Suppressor macrophage (primary cell): ENCODE measurements at regions not wholly inside any gene's neighbourhood (a gene's known extent, or its start where the extent isn't known, plus 50 kb on each side); places are given as distances from the start of the nearest gene placed in this dataset.
"Not testable (repeated sequence)": the region's sequence is repeated elsewhere in the genome, so short reads cannot be mapped to it uniquely, and the experiment has no call there.

ENCODE experiments used
- DNase-seq, 4 experiments: peaks; one replicate each; pipeline ENCODE4 v3.0.0-alpha.2; 2020 to 2022

DNA sequence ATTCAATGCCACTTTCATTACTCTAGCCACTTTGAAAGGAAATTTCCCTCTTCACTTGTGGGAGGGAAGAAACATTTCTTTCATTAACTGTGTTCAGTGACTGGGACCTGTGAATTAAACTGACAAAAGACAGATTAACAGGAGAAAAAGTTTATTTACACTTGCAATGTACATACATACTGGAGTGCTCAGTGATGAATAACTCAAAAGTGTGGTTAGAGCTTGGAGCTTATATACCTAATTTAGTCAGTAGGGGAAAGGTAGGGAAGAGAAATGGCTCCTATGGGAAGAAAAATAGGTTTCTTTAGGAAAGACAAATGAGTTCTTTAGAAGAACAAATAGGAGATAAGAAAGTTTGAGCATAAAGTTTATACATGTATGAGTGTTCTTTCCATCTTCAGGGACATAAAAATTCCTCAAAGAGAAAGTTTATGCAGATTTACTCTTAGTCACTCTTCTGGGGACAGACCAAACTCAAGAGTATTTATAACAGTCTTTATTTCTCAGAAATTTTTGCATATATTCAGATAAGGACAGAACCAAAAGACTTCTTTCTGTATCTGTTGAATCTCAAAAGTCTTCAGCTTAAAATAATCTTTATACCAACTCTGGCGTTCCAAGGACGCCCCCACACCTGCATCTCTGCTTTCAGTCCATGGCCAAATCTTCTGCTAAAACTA lies 120.0 kb upstream of the RAI14 start:
- no peak for DNase-seq

- DNase-seq: no peak
These were observed 119.4 kb upstream of the RAI14 start for GRCh38 chr5:34536699-34537098.

GRCh38 chr5:34538026-34538672 lies 118.0 kb upstream of the RAI14 start:
- DNase-seq: peak; percentile 57 to 69 (median 60)

GRCh38 chr5:34539183-34539582 lies 116.9 kb upstream of the RAI14 start:
- no peak for DNase-seq

DNA sequence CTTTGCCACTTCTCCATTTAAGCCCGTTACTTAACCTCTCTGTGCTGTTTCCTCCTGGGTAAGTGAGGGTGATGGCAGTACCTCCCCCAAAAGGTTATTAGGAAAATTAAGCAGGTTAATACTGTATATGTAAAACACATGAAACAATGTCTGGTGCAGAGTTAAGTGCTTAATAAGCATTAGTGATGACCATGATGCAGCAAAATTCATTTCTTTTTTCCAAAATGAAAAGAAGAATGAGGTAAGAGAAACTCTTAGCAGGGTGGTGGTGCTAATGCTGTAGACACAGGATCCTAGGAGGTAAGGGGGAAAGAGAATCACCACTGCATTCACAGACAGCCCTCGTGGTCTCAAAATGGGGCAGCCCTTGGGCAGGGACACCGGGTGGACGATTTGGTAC lies 115.1 kb upstream of the RAI14 start:
- no peak for DNase-seq

DNA sequence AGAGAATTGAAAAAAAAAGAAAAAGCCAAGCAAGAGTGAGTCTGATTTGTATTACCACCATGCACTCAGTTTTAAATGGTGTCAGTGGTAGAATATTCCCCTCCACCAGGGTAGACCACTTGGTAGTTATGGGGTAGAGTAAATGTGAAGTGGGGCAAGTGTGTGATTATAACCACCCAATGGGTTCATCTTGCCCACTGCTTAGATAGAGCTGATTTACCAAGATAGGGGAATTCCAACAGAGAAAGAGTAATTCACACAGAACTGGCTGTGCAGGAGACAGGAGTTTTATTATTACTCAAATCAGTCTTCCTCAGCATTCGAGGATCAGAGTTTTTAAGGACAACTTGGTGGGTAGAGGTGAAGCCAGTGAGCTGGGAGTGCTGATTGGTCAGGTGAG lies 113.3 kb upstream of the RAI14 start:
- no peak for DNase-seq

- DNase-seq: no peak
These were observed 112.4 kb upstream of the RAI14 start for GRCh38 chr5:34543687-34544086.

- DNase-seq: no peak
These were observed 111.7 kb upstream of the RAI14 start for GRCh38 chr5:34544403-34544802.

DNA sequence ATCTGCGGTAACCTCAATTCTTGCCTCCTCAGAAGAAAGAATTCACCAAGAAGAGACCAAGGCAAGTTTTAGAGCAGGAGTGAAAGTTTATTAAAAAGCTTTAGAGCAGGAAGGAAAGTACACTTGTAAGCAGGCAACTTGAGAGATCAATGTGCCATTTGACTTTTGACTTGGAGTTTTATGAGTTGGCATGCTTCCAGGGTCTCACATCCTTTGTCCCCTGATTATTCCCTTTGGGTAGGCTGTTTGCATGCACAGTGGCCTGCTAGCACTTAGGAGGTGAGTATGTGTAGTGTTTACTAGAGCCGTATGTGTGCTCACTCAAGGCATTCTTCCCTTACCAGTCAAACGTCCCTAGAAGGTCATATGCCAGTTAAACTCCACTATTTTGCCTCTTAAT lies 111.0 kb upstream of the RAI14 start:
- no peak for DNase-seq

GRCh38 chr5:34545626-34546025 lies 110.5 kb upstream of the RAI14 start:
- peak; percentile 13 to 60 (median 49) for DNase-seq

GRCh38 chr5:34547300-34548085 lies 108.6 kb upstream of the RAI14 start:
- no peak for DNase-seq

DNA sequence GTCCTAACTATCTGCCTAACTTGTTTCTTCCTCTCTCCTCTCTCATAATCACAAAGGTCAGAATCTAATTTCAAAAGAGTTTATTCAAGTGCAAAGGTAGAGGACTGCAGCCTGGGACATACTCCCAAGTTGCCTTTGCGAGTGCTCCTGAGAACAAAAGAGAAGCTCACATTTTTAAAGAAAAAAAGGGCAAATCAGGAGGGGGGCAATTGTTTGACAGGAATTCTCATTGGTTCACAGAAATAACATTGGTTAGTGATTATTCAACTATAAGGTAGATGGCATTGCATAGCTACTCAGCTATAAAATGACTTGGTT lies 108.1 kb upstream of the RAI14 start:
- no peak for DNase-seq

DNA sequence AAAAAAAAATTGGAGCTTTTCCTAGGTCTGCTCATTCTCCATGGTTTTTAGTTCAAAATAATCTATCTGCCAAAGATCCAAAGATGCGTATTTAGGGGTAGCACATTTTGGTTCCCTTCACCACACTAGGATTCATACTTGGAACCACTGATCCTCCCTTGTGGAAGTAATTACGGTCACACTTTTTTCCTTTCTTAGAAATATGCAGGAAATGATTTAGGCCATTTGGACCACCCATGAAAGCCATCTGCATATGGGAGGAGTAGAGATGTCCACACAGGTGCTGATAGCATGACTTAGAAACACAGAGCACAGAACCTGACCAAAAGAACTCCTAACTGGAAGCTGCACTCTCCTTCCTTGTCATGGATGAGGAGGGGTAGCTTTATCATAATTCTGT lies 105.9 kb upstream of the RAI14 start:
- no peak for DNase-seq

- DNase-seq: no peak
These were observed 105.2 kb upstream of the RAI14 start for GRCh38 chr5:34550964-34551363.

DNA sequence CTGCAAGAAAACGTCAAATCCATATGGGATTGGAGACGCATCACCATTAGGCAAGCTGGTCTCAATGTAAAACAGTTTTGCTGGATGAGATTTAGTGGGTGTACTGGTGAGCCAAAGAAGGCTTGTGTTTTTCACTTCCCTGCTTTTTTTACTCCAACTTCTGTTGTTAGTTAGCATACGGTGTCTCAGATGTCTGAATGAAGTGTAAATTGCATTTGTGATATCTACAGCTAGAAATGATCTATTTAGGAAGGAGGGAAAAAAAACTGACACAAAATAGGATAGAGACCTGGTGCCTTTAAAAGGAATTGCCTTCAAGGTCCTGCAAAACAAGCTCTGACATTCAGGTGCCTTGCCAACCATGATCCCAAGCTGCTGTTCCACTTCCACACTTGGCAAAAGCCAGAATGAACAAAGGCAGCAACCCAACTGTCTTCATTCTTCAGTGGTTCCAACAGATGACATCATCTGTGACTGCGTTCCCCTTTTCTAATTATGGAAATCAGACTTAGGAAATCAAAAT lies 104.2 kb upstream of the RAI14 start:
- DNase-seq: peak in 3 of 4 experiments; percentile 24 to 40 (median 40)

- DNase-seq: no peak
These were observed 103.4 kb upstream of the RAI14 start for GRCh38 chr5:34552686-34553085.

DNA sequence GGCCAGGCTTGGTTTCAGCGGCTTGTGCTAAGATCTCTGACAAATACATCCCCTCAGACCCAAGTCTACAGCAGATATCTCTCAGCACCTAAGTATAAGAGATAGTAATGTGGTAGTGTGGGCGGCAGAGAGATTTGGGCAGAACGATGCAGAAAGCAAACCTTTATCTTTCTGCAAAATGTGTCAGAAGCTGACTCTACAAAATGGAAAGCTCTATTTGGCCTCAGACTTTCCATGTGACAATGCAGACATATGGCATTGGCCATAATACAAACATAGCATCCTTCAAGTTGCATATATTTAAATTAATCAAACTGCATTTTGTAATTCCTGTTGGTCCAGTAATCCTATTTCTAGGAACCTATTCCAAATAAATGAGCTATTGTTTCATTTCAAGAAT lies 102.5 kb upstream of the RAI14 start:
- no peak for DNase-seq

DNA sequence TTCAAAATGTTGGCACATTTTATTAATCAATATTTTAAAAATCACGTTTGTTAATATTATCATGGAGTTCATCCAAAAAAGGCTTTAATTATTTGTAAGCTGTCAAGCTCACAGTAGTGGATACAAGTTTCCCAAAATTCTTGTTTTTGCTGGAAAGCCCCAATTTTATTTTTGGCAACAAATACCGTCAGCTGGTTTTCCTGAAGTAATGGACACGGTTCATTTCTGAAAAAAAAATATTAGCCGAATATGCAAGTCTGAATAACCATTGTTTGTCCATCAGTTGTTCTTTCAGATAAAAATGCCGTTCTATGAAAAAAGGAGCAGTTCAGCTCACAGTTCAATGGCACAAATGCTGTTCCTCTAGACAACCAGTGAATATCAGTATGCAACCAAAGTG lies 101.5 kb upstream of the RAI14 start:
- no peak for DNase-seq

DNA sequence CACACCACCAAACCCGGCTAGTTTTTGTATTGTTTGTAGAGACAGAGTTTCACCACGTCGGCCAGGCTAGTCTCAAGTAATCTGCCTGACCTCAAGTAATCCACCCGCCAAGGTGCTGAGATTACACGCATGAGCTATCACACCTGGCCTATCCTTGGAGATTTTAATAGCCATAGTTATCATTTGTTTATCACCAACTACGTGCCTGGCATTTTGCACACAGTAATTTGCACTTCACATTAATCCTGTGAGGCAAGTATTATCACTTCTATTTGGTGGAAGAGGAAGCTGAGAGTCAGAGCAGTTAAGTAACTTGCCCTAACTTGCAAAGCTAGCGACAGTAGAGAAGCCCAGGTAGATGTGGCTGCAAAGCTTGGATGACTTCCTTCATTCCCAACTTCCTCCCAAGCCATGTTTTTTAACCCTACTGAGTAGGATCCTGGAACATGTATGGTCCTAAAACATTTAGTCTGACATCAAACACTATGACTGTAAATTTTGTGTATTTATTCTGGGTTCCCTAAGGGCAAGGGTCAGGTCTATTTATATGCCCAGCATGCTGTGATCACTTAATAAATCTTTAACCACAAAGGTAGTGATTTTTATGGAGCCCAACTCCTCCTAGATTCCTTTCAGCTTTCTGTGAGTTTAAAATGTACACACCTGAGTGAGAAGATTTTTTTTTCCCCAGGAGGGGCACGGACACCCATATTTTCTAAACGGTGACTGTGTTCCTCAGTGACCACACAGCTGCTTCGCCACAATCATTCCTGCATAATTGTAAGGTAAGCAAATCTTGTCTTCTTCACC lies 100.2 kb upstream of the RAI14 start:
- no peak for DNase-seq

GRCh38 chr5:34556509-34556782 lies 99.7 kb upstream of the RAI14 start:
- DNase-seq: no peak

- DNase-seq: not testable (repeated sequence)
These were observed 94.5 kb upstream of the RAI14 start for GRCh38 chr5:34561581-34561980.

DNA sequence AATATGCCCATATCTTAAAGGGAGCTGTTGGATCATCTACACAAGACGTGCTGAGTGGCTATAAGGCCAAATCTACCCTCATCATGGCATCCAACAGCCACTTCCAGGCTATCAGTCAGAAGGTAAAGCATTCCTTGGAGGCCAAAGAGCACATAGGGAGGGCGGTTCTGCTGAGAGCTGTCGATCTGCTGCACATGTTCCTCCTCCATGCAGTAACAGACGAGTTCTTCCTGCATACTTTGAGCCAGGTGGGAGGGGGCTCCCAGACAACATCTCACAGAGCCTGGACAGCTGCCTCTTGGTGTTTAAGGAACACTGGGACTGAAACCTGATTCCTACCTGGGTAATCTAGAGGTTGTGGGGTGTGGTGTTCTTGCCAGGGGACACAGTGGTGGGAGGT lies 93.3 kb upstream of the RAI14 start:
- no peak for DNase-seq

DNA sequence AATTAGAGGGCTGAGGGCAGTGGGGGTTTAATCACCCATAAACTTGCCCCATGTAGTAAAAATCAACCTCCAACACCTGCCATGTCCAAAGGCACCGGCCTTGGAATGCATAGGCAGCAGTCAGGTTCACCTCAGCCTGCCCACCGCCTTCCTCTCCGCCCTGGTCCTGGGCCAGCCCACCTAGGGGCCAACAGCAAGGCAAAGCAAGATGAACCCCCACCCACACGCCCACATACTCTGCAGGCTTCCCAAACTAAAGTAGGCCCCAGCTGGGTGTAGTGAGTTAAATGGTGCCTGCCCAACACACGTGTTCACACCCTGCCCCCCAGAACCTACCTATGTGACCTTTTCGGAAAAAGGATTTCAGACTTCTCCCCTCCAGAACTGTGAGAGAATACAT lies 92.9 kb upstream of the RAI14 start:
- DNase-seq: no peak
